GM21576 (cell line): ENCODE measurements at regions not wholly inside any gene's neighbourhood (a gene's known extent, or its start where the extent isn't known, plus 50 kb on each side); places are given as distances from the start of the nearest gene placed in this dataset.

Experiments used
- ATAC-seq: cut with Tn5 transposase; IDR thresholded peaks from one replicate; pipeline ENCODE4 v1.9.1; 2021; ENCODE audit warnings: mild to moderate bottlenecking, moderate library complexity; ENCODE audit not compliant: unreplicated experiment

- ATAC-seq = no peak
These were observed 329.1 kb downstream of the CYRIA start for GRCh38 chr2:16336491-16336890.

DNA sequence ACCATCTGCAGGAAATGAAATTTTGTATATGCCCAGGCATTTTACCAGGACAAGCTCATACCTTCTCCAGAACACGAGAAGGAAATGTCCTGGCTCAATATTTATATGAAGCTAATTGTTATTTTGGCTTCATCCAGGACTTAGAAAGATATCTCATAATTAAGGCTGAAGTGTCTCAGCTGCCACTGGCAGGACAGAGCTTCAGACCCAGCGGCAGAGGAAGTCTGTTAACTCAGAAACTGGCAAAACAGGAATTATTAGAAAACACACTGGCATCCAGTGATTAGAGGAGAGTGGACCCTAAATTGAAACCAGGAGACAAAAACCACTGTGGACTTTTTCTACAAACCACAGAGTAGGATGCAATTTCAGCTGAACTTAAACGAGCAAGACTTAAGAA, 329.7 kb downstream of the CYRIA start:
- ATAC-seq = no peak

DNA sequence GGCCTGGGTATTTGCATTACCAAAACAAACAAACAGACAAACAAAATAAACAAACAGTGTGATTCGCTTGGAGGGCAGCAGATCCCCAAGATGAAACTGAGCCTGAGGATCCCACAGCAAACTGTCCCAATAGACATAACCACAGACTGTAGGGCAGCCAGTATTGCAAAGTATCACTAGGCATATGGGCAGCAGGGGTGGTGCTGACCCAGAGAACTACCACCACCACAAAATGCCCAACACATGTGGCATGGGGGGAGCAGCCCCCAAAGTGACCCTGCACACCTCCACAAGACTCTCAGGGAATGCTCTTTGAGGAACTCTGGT, 330.1 kb downstream of the CYRIA start:
- no peak for ATAC-seq

GRCh38 chr2:16334886-16335603, 330.6 kb downstream of the CYRIA start:
- no peak for ATAC-seq

- no peak for ATAC-seq
These were observed 331.3 kb downstream of the CYRIA start for GRCh38 chr2:16334366-16334765.

- no peak for ATAC-seq
These were observed 332.0 kb downstream of the CYRIA start for GRCh38 chr2:16333681-16334080.

DNA sequence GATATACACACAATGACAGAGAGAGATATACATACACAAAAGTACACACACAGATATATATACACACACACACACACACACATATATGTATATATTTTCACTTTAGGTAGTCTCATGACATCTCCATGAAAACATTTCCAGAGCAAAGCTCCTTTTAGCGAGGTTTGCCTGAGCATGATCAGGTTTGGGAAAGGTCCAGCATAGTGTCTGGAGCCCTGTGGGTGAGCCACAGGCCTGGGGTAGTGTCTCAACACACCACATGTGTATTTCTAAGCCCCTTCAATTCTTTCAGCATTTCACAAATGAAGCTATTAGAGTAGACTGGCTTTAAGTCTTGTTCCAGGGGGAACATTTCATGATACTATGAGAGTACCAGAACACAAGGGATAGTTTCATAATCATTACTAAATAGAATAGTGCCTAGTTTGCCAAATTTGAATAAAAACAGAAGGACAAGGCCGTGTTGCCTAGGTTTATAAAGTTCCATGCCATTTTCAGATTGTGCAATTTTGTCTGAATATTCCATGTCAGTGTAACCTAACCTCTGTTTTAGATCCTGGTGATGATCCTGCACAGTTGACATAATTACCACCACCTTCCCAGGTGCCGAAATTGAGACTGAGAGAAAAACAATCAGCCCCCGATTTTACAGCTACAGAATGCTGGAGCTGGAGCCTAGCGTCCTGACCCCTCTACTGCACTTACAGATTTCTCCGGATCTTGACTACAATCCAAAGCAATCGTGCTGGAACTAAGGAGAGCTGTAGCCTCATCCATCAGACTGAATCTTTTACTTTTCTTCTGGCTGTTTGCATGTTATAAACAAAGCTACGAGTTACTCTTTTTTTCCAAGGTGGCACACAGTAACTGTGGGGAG, 332.7 kb downstream of the CYRIA start:
- no peak for ATAC-seq

GRCh38 chr2:16331772-16332171, 333.9 kb downstream of the CYRIA start:
- ATAC-seq = no peak

DNA sequence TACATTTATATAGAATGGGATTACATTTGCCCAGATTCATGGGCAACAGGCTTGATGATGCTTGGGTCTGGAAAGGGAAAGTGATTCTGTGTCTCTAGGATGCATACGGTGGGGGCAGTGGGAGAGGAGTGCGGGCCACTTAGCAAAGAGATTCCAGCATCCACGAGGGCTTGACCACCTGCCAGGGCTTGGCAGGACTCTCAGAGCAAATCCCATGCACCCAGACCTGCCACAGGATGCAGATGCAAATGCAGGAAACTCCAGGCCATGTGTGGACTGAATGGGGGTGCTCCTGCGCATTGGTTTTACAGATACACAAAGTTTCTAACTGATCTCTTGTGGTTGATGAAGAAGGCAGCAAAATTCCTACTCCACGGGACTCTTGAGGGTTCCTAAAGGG, 334.7 kb downstream of the CYRIA start:
- ATAC-seq = no peak

GRCh38 chr2:16330571-16330970, 335.1 kb downstream of the CYRIA start:
- no peak for ATAC-seq

DNA sequence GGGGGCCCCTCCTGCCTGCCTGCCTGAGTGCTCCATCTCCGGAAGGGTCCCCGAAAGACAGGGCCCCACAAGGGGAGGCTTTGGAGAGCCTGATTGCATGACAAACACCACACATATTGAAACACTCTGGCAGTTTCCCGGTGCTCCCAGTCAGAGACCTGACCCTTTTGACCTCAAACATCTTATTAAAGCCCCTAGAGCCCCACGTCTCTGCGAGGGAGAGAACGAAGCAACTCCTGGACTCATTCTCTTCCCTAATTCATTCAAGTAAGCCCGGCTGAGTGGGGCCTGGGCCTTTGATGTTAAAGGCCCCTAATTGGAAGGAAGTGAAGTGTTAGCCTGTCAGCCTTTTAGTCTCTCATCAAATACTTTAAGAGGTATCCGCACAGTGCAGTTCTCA, 335.6 kb downstream of the CYRIA start:
- no peak for ATAC-seq

DNA sequence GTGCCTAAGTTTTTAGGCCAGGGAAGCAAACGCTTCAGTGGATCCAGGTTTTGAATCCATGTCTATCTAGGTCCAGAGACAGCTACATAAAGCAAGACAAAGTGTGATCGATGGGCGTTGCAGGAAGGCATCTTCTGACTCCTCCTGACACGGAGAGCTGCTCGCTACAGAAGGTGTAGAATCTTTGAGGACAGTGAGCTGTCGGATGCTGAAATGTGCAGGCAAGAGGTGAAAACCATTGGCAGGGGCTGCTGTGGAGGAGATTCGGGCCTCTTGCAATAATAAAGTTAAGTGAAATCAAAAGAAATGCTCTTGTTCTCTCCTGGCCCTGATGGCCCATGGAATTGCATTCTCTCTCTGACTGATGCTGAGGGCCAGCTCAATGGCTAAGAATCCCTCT, 336.2 kb downstream of the CYRIA start:
- no peak for ATAC-seq

GRCh38 chr2:16328521-16329190, 337.0 kb downstream of the CYRIA start:
- no peak for ATAC-seq

- no peak for ATAC-seq
These were observed 338.3 kb downstream of the CYRIA start for GRCh38 chr2:16327326-16327725.

DNA sequence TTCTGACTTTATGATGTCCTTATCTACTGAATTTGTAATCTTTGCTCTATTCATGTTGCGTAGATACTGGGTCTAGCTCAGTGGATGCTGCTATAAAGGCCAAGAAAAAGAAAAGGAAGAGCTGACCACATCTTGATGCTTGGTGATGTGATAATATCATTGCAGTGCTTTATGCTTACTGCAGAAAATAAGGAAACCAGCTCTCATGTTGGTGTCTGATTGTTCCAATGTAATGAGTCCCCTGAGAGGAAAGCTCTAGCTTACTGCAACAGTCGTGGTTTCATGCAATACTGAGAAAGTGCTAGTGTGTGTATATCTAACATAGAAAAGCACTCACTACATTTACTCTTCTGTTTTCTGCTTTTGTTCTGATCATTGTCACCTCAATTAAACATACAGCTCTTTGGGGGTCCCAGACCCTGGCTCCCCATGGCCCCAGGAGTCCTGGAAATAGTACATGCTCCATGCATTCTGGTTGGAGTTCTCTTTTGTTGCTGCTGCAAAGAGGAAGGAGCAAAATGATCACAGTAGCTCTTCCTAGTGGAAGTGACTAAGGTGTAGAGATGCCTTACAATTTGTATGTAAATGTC, 338.8 kb downstream of the CYRIA start:
- ATAC-seq = no peak

- ATAC-seq = no peak
These were observed 339.6 kb downstream of the CYRIA start for GRCh38 chr2:16325976-16326510.

- no peak for ATAC-seq
These were observed 340.3 kb downstream of the CYRIA start for GRCh38 chr2:16325016-16325975.

DNA sequence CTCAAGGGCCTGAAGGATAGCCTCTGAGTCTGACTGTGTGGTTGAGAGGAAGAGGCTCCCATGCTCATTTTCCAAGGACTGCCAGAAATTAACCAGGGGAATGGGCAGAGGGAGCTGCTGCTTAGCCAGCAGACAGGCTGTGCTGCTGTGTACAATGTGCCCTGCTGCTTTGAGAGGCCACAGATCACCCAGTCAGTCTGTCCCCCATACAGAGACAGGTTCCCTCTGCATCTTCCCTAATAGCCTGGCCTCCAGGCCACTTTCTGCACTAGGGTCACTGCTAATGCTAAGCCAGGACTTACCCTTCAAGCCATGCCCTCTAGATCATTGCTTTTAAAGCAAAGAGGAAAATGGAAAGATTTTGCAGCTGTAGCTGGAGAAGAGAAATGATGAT, 341.1 kb downstream of the CYRIA start:
- no peak for ATAC-seq

- ATAC-seq = no peak
These were observed 341.8 kb downstream of the CYRIA start for GRCh38 chr2:16323551-16324543.
